ENCODE measurements at regions not wholly inside any gene's neighbourhood (a gene's known extent, or its start where the extent isn't known, plus 50 kb on each side); places are given as distances from the start of the nearest gene placed in this dataset.

DNA sequence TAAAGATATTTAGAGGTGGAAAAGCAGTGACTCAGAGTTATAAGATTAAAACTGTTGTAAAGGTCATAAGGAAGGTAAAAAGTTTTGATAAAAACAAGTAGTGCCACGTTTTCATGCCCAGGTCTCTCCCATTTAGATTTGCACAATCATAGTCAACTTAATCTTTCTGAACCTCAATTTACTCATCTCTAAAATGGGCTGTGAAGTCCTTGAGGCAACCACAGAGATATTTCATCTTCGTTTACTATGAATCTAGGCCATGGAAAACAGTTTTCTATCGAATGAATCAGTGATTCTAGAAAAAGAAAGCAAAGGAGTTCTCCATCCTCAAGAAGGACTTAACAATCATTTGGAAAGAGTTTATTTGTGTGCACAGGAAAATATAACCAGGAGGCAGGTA lies 190.2 kb downstream of the EDN1 start:
- TF ChIP-seq, protein P1, sequence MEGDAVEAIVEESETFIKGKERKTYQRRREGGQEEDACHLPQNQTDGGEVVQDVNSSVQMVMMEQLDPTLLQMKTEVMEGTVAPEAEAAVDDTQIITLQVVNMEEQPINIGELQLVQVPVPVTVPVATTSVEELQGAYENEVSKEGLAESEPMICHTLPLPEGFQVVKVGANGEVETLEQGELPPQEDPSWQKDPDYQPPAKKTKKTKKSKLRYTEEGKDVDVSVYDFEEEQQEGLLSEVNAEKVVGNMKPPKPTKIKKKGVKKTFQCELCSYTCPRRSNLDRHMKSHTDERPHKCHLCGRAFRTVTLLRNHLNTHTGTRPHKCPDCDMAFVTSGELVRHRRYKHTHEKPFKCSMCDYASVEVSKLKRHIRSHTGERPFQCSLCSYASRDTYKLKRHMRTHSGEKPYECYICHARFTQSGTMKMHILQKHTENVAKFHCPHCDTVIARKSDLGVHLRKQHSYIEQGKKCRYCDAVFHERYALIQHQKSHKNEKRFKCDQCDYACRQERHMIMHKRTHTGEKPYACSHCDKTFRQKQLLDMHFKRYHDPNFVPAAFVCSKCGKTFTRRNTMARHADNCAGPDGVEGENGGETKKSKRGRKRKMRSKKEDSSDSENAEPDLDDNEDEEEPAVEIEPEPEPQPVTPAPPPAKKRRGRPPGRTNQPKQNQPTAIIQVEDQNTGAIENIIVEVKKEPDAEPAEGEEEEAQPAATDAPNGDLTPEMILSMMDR (conservative IDR thresholded peaks at IDR 0.05), result no peak
- no peak for TF ChIP-seq ZFX (IDR thresholded peaks at IDR 0.05)

All from C4-2B (cell line).